HEK293 (cell line): ENCODE measurements at regions not wholly inside any gene's neighbourhood (a gene's known extent, or its start where the extent isn't known, plus 50 kb on each side); places are given as distances from the start of the nearest gene placed in this dataset.
"Not testable (repeated sequence)": the region's sequence is repeated elsewhere in the genome, so short reads cannot be mapped to it uniquely, and the experiment has no call there.

Experiments
- CTCF ChIA-PET: fragments of 350-600 bp; formaldehyde crosslinking; extraction: SDS; loops from one replicate; lab custom pipeline; 2021; ENCODE audit warnings: antibody characterized with exemption; lab: Yijun Ruan, JAX
- POLR2A ChIA-PET: fragments of 300-600 bp; formaldehyde crosslinking; extraction: SDS; loops from one replicate; lab custom pipeline; 2020; ENCODE audit warnings: antibody characterized with exemption, inconsistent platforms; lab: Yijun Ruan, JAX
- H3K27ac ChIP-seq: fragments of 200-500 bp; sonication (Bioruptor generic); 2 replicates; pipeline ENCODE4 v1.5.1; 2014; ENCODE audit warnings: low read depth, low read length, control low read depth, inconsistent platforms; ENCODE audit errors: extremely low read depth
- H3K36me3 ChIP-seq, 2 experiments: fragments of 200-500 bp in 1 of 2; sonication (Bioruptor generic) in 1 of 2; 1 replicate in 1 of 2; 2 replicates in 1 of 2; pipeline ENCODE4 v1.5.1; 2014 to 2017; ENCODE audit warnings: inconsistent platforms in 2 of 2, low read length in 2 of 2; ENCODE audit not compliant: control insufficient read depth in 2 of 2, insufficient read depth in 1 of 2
- H3K4me1 ChIP-seq: fragments of 200-500 bp; sonication (Bioruptor generic); 2 replicates; pipeline ENCODE4 v1.5.1; 2014; ENCODE audit warnings: mild to moderate bottlenecking, low read length, inconsistent platforms; ENCODE audit not compliant: control insufficient read depth, insufficient read depth
- H3K4me3 ChIP-seq: 2 replicates; pipeline ENCODE4 v1.5.1; 2011; ENCODE audit warnings: low read depth, mild to moderate bottlenecking, control low read depth, low read length, moderate library complexity
- H3K9me3 ChIP-seq: fragments of 200-500 bp; sonication (Bioruptor generic); 2 replicates; pipeline ENCODE4 v1.5.1; 2014; ENCODE audit warnings: low read depth, low read length, inconsistent platforms; ENCODE audit not compliant: control insufficient read depth, insufficient read depth
- GLI2 ChIP-seq: fragments of 450-650 bp; formaldehyde crosslinking; IDR thresholded peaks from 2 replicates; pipeline ENCODE4; 2017; ENCODE audit warnings: missing biosample characterization, missing genetic modification characterization, low read depth, borderline replicate concordance
- GLI4 ChIP-seq: fragments of 450-650 bp; formaldehyde crosslinking; IDR thresholded peaks from 2 replicates; pipeline ENCODE4 v1.5.1; 2016; ENCODE audit warnings: missing biosample characterization, missing genetic modification characterization
- PBX3 ChIP-seq: sonication (generic); formaldehyde crosslinking; IDR thresholded peaks from 2 replicates; pipeline ENCODE4 v1.8.1; 2022; ENCODE audit warnings: mild to moderate bottlenecking, moderate library complexity, missing genetic modification reagents
- YY1 ChIP-seq: fragments of 450-650 bp; formaldehyde crosslinking; IDR thresholded peaks from 2 replicates; pipeline ENCODE4 v1.5.1; 2018; ENCODE audit warnings: missing biosample characterization, missing genetic modification characterization
- ZNF148 ChIP-seq: fragments of 450-650 bp; formaldehyde crosslinking; IDR thresholded peaks from 2 replicates; pipeline ENCODE4 v1.5.0; 2017; ENCODE audit warnings: missing biosample characterization, missing genetic modification characterization, borderline replicate concordance
- ZNF274 ChIP-seq, 2 experiments: fragments of 200-500 bp in 1 of 2; fragments of 450-650 bp in 1 of 2; sonication (Bioruptor generic) in 1 of 2; formaldehyde crosslinking in 1 of 2; IDR thresholded peaks; 2 replicates each; pipeline versions ENCODE4 v1.5.1 to v1.6.1; 2014 to 2016; ENCODE audit warnings: borderline replicate concordance in 1 of 2, inconsistent platforms in 1 of 2, low read length in 1 of 2, missing biosample characterization in 1 of 2, missing genetic modification characterization in 1 of 2
- ZNF280C ChIP-seq: fragments of 450-650 bp; formaldehyde crosslinking; IDR thresholded peaks from 2 replicates; pipeline ENCODE4 v1.5.1; 2016; ENCODE audit warnings: missing biosample characterization, missing genetic modification characterization
- ZNF292 ChIP-seq: fragments of 450-650 bp; formaldehyde crosslinking; IDR thresholded peaks from 2 replicates; pipeline ENCODE4 v1.5.1; 2016; ENCODE audit warnings: low read depth, missing biosample characterization, missing genetic modification characterization, borderline replicate concordance
- ZNF302 ChIP-seq: fragments of 450-650 bp; formaldehyde crosslinking; IDR thresholded peaks from 2 replicates; pipeline ENCODE4 v1.5.1; 2016; ENCODE audit warnings: missing biosample characterization, missing genetic modification characterization, low read depth
- ZNF488 ChIP-seq: fragments of 450-650 bp; formaldehyde crosslinking; IDR thresholded peaks from 2 replicates; pipeline ENCODE4 v1.5.1; 2016; ENCODE audit warnings: missing biosample characterization, missing genetic modification characterization
- ZNF518A ChIP-seq: fragments of 450-650 bp; formaldehyde crosslinking; conservative IDR thresholded peaks from 2 replicates; pipeline ENCODE4 v1.5.1; 2016; ENCODE audit warnings: low read depth, missing biosample characterization, missing genetic modification characterization
- ZNF558 ChIP-seq: fragments of 450-650 bp; formaldehyde crosslinking; IDR thresholded peaks from 2 replicates; pipeline ENCODE4 v1.5.1; 2016; ENCODE audit warnings: missing biosample characterization, missing genetic modification characterization
- ZNF561 ChIP-seq: fragments of 450-650 bp; IDR thresholded peaks from 2 replicates; pipeline ENCODE4 v1.5.1; 2018; ENCODE audit warnings: missing biosample characterization, missing genetic modification characterization, borderline replicate concordance
- ZNF571 ChIP-seq: fragments of 450-650 bp; formaldehyde crosslinking; IDR thresholded peaks from 2 replicates; pipeline ENCODE4 v1.5.0; 2017; ENCODE audit warnings: missing biosample characterization, missing genetic modification characterization
- ZNF645 ChIP-seq: fragments of 450-650 bp; formaldehyde crosslinking; IDR thresholded peaks from 2 replicates; pipeline ENCODE4; 2016; ENCODE audit warnings: missing biosample characterization, missing genetic modification characterization
- ZNF707 ChIP-seq: fragments of 450-650 bp; formaldehyde crosslinking; IDR thresholded peaks from 2 replicates; pipeline ENCODE4 v1.5.1; 2016; ENCODE audit warnings: missing biosample characterization, missing genetic modification characterization
- ZNF76 ChIP-seq: fragments of 450-650 bp; formaldehyde crosslinking; IDR thresholded peaks from 2 replicates; pipeline ENCODE4; 2016; ENCODE audit warnings: low read depth, missing biosample characterization, missing genetic modification characterization, borderline replicate concordance
- ZNF792 ChIP-seq: fragments of 450-650 bp; formaldehyde crosslinking; IDR thresholded peaks from 2 replicates; pipeline ENCODE4 v1.5.1; 2016; ENCODE audit warnings: missing biosample characterization, missing genetic modification characterization

- TF ChIP-seq ZNF292 (tag by site-specific recombination) (no peak), ZNF280C (tag by site-specific recombination) (no peak), GLI4 (tag by site-specific recombination) (no peak), GLI2 (no peak), ZNF571 (no peak), ZNF558 (no peak), ZNF488 (tag by site-specific recombination) (no peak)
- TF ChIP-seq, all 188 proteins: peak for 0
Observed at GRCh38 chr11:8773916-8774539, 91.4 kb downstream of the RPL27A start (continued).

GRCh38 chr11:8774916-8775315 lies 92.3 kb downstream of the RPL27A start:
- POLR2A ChIA-PET, H3K9me3 ChIP-seq: not testable (repeated sequence)
- CTCF ChIA-PET, result interaction anchor here (0.5 kb wide), 1 partner anchor 395 kb away, joined by 4 read pairs; no protein-coding TSS in a partner anchor

GRCh38 chr11:8775332-8775731 lies 92.7 kb downstream of the RPL27A start:
- H3K36me3 ChIP-seq, result no peaks in the 10 kb centered on the region
- CTCF ChIA-PET, result no interaction called here
- H3K4me3 ChIP-seq, result no peak overlapping the region
- no peak overlapping the region for H3K27ac ChIP-seq
- no peaks in the 10 kb centered on the region for H3K4me1 ChIP-seq
- POLR2A ChIA-PET, result no interaction called here
- H3K9me3 ChIP-seq, result no peaks in the 10 kb centered on the region
- TF ChIP-seq ZNF561 (tag by site-specific recombination), result no peak
- no peak for TF ChIP-seq YY1 (tag by site-specific recombination)
- TF ChIP-seq ZNF274 (IDR thresholded peaks at IDR 0.05; ENCODE audit: low read length), result no peak
- no peak for TF ChIP-seq ZNF274 (tag by site-specific recombination; IDR thresholded peaks at IDR 0.05; ENCODE audit: borderline replicate concordance)
- no peak for TF ChIP-seq ZNF707 (tag by site-specific recombination)
- no peak for TF ChIP-seq ZNF518A
- no peak for TF ChIP-seq ZNF645 (tag by site-specific recombination)
- no peak for TF ChIP-seq PBX3 (CRISPR knock-in tag)
- no peak for TF ChIP-seq ZNF792 (tag by site-specific recombination)
- no peak for TF ChIP-seq ZNF148
- no peak for TF ChIP-seq ZNF76 (tag by site-specific recombination)
- no peak for TF ChIP-seq ZNF302 (tag by site-specific recombination)

More at GRCh38 chr11:8774916-8775315, 92.3 kb downstream of the RPL27A start:
- not testable (repeated sequence) for H3K4me1 ChIP-seq, H3K36me3 ChIP-seq, H3K27ac ChIP-seq, H3K4me3 ChIP-seq
